OCI-LY1 (cell line): ENCODE measurements at regions not wholly inside any gene's neighbourhood (a gene's known extent, or its start where the extent isn't known, plus 50 kb on each side); places are given as distances from the start of the nearest gene placed in this dataset.

Experiments
- H2AFZ ChIP-seq: fragments of 200-600 bp; sonication (generic), shearing (Covaris generic); 2 replicates; pipeline ENCODE4 v1.6.0; 2014; ENCODE audit warnings: antibody characterized with exemption, mild to moderate bottlenecking, low read length
- H3F3A ChIP-seq: fragments of 200-600 bp; sonication (generic), shearing (Covaris generic); 2 replicates; pipeline ENCODE4 v1.6.0; 2014; ENCODE audit warnings: mild to moderate bottlenecking, antibody characterized with exemption, low read length, moderate library complexity; ENCODE audit not compliant: insufficient read depth
- H3K27ac ChIP-seq: fragments of 200-600 bp; sonication (generic); 2 replicates; pipeline ENCODE4 v1.5.1; 2014; ENCODE audit warnings: low read length, mixed run types, mild to moderate bottlenecking, low read depth; ENCODE audit not compliant: poor library complexity, severe bottlenecking
- H3K27me3 ChIP-seq: fragments of 200-600 bp; sonication (generic); 2 replicates; pipeline ENCODE4 v1.6.0; 2014; ENCODE audit warnings: antibody characterized with exemption, mild to moderate bottlenecking, low read length, moderate library complexity; ENCODE audit not compliant: insufficient read depth
- H3K36me3 ChIP-seq: fragments of 200-600 bp; sonication (generic); 2 replicates; pipeline ENCODE4 v1.6.1; 2014; ENCODE audit warnings: mild to moderate bottlenecking, antibody characterized with exemption, low read length, moderate library complexity, mixed read lengths; ENCODE audit not compliant: insufficient read depth
- H3K4me1 ChIP-seq: fragments of 200-600 bp; sonication (generic); 2 replicates; pipeline ENCODE4 v1.5.1; 2014; ENCODE audit warnings: mild to moderate bottlenecking, low read length, moderate library complexity; ENCODE audit not compliant: insufficient read depth, severe bottlenecking
- H3K4me2 ChIP-seq: fragments of 200-600 bp; sonication (generic), shearing (Covaris generic); 2 replicates; pipeline ENCODE4 v1.6.1; 2014; ENCODE audit warnings: low read length
- H3K4me3 ChIP-seq: fragments of 200-600 bp; sonication (generic); 2 replicates; pipeline ENCODE4 v1.5.1; 2014; ENCODE audit warnings: low read length, low read depth, mild to moderate bottlenecking, mixed read lengths; ENCODE audit not compliant: poor library complexity, severe bottlenecking
- H3K79me2 ChIP-seq: fragments of 200-600 bp; shearing (Covaris generic); 2 replicates; pipeline ENCODE4 v1.6.1; 2016; ENCODE audit warnings: mixed run types, low read length, mixed read lengths; ENCODE audit not compliant: insufficient read depth
- H3K9ac ChIP-seq: fragments of 200-600 bp; sonication (generic), shearing (Covaris generic); 2 replicates; pipeline ENCODE4 v1.6.1; 2014; ENCODE audit warnings: mild to moderate bottlenecking, low read length, mixed read lengths
- H3K9me2 ChIP-seq: fragments of 200-600 bp; sonication (generic), shearing (Covaris generic); 2 replicates; pipeline ENCODE4 v1.6.1; 2014; ENCODE audit warnings: low read depth, mild to moderate bottlenecking, low read length, mixed read lengths
- H3K9me3 ChIP-seq: fragments of 200-600 bp; shearing (Covaris generic); 2 replicates; pipeline ENCODE4 v1.6.1; 2014; ENCODE audit warnings: low read length, mixed read lengths
- H4K20me1 ChIP-seq: fragments of 200-600 bp; sonication (generic), shearing (Covaris generic); 2 replicates; pipeline ENCODE4 v1.6.0; 2016; ENCODE audit warnings: mild to moderate bottlenecking, low read length; ENCODE audit not compliant: insufficient read depth
- EZH2 ChIP-seq: fragments of 200-600 bp; sonication (generic), shearing (Covaris generic); IDR thresholded peaks from 2 replicates; pipeline ENCODE4 v1.8.0; 2017; ENCODE audit warnings: borderline replicate concordance, mixed run types, mild to moderate bottlenecking, antibody characterized with exemption, low read length, moderate library complexity, mixed read lengths
- TF ChIP-seq, protein P1 (sequence below): fragments of 200-600 bp; sonication (generic), shearing (Covaris generic); IDR thresholded peaks from 2 replicates; pipeline ENCODE4 v1.5.1; 2017; ENCODE audit warnings: mild to moderate bottlenecking, antibody characterized with exemption, low read length, moderate library complexity, mixed read lengths

DNA sequence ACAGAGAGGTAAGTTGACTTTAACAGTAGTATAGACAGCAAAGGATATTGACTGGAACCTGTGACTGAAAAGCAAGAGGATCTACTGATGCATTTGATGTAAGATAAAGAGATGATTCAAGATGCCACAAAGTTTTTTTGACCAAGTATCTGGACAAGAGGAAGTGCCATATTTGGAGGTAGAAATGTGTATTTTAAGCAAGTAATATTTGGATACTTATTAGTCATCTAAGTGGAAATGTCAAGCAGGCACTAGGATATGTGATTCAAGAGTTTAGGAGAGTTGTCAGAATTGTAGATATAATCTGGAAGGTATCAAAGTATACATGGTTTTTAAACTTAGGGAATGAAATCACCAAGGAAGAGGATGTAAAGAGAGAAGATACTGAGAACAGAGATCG lies 686.1 kb upstream of the CHD1 start:
- TF ChIP-seq, protein P1, sequence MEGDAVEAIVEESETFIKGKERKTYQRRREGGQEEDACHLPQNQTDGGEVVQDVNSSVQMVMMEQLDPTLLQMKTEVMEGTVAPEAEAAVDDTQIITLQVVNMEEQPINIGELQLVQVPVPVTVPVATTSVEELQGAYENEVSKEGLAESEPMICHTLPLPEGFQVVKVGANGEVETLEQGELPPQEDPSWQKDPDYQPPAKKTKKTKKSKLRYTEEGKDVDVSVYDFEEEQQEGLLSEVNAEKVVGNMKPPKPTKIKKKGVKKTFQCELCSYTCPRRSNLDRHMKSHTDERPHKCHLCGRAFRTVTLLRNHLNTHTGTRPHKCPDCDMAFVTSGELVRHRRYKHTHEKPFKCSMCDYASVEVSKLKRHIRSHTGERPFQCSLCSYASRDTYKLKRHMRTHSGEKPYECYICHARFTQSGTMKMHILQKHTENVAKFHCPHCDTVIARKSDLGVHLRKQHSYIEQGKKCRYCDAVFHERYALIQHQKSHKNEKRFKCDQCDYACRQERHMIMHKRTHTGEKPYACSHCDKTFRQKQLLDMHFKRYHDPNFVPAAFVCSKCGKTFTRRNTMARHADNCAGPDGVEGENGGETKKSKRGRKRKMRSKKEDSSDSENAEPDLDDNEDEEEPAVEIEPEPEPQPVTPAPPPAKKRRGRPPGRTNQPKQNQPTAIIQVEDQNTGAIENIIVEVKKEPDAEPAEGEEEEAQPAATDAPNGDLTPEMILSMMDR: no peak
- TF ChIP-seq EZH2: no peak
- Histone ChIP-seq H3F3A (no peaks in the 10 kb centered on the region), H3K27me3 (no peaks in the 10 kb centered on the region), H3K4me1 (no peaks in the 10 kb centered on the region), H2AFZ (no peak overlapping the region), H3K4me3 (no peak overlapping the region), H3K36me3 (no peaks in the 10 kb centered on the region), H3K27ac (no peak overlapping the region), H3K9me3 (no peaks in the 10 kb centered on the region), H3K79me2 (no peaks in the 10 kb centered on the region), H3K4me2 (no peak overlapping the region), H3K9ac (no peak overlapping the region), H4K20me1 (no peaks in the 10 kb centered on the region), H3K9me2 (no peaks in the 10 kb centered on the region)

DNA sequence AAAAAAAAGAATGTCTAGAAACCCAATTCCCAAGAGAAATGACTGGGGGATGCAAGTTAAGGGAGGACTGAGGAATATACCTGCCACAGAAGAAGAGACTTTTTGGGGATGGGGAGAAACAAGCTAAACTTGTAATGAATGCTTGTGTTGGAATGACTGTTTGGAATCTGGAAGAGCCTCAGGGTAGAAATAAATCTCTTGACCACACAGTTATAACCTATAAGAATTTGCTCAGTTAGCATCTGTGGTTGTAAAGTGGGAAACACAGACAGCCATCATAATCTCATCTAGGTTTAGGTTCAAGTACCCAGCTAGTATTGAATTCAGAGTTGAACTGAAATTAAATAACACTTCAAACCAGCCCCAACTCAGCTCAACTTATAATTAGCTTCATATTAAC lies 678.3 kb upstream of the CHD1 start:
- no peaks in the 10 kb centered on the region for H3F3A ChIP-seq
- TF ChIP-seq, protein P1: no peak
- TF ChIP-seq EZH2: no peak
- no peak overlapping the region for H3K27ac ChIP-seq

DNA sequence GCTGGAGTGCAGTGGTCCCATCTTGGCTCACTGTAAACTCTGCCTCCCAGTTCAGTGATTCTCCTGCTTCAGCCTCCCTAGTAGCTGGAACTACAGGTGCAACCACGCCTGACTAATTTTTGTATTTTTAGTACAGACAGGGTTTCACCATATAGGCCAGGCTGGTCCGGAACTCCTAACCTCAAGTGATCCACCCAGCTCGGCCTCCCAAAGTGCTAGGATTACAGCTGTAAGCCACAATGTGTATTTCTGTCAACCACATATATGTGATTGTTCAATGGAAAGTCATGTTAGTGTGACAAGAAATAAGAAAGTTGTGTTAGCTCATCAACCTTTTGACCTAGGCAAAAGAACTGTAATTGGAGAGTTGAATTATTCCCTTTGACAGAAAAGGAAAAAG lies 677.1 kb upstream of the CHD1 start:
- Histone ChIP-seq H3F3A (no peaks in the 10 kb centered on the region), H3K9me3 (no peaks in the 10 kb centered on the region), H3K27me3 (no peaks in the 10 kb centered on the region), H3K4me3 (no peak overlapping the region), H2AFZ (no peak overlapping the region), H3K4me1 (no peaks in the 10 kb centered on the region), H3K4me2 (no peak overlapping the region), H3K9ac (no peak overlapping the region), H3K9me2 (no peaks in the 10 kb centered on the region; the same call in 1 of the 2 replicates), H3K27ac (no peak overlapping the region), H3K79me2 (no peaks in the 10 kb centered on the region), H4K20me1 (no peaks in the 10 kb centered on the region), H3K36me3 (no peaks in the 10 kb centered on the region)
- no peak for TF ChIP-seq EZH2
- TF ChIP-seq, protein P1: no peak

More for the DNA sequence above, 678.3 kb upstream of the CHD1 start:
- Histone ChIP-seq H3K79me2 (no peaks in the 10 kb centered on the region), H2AFZ (no peak overlapping the region), H3K27me3 (no peaks in the 10 kb centered on the region), H3K9ac (no peak overlapping the region), H3K36me3 (no peaks in the 10 kb centered on the region), H3K4me3 (no peak overlapping the region), H3K4me2 (no peak overlapping the region), H3K4me1 (no peaks in the 10 kb centered on the region), H4K20me1 (no peaks in the 10 kb centered on the region), H3K9me3 (no peaks in the 10 kb centered on the region), H3K9me2 (no peaks in the 10 kb centered on the region; the same call in 1 of the 2 replicates)
